ENCODE measurements at regions not wholly inside any gene's neighbourhood (a gene's known extent, or its start where the extent isn't known, plus 50 kb on each side); places are given as distances from the start of the nearest gene placed in this dataset.

GRCh38 chr3:162317046-162317445, 820.4 kb downstream of the OTOL1 start:
- H3K9me3 Mint-ChIP-seq, result peaks cover 4 to 17% (median 11%) of the 10 kb centered on the region in 7 donors
- Histone ChIP-seq H3K36me3 (replicated peaks in 1 of 2; ENCODE audit: control insufficient read depth in 1 of 2, insufficient read depth in 2 of 2, low read length in 2 of 2) (no peaks in the 10 kb centered on the region), H3K9ac (ENCODE audit: insufficient read depth, low read length, poor library complexity, severe bottlenecking) (no peak overlapping the region), H3K27me3 (ENCODE audit: control insufficient read depth in 2 of 2, insufficient read depth in 2 of 2, low read length in 2 of 2) (no peaks in the 10 kb centered on the region), H3K4me1 (ENCODE audit: control insufficient read depth in 1 of 2, insufficient read depth in 2 of 2, low read length in 2 of 2) (no peaks in the 10 kb centered on the region), H3K4me2 (replicated peaks; ENCODE audit: extremely low read depth, low read length, poor library complexity, severe bottlenecking) (no peak overlapping the region), H3K4me3 (replicated peaks in 1 of 3; ENCODE audit: low read depth in 2 of 3, low read length in 3 of 3) (no peak overlapping the region), H3K9me3 (replicated peaks in 1 of 2; ENCODE audit: control insufficient read depth in 1 of 2, insufficient read depth in 1 of 2, low read length in 2 of 2) (peaks cover 0 to 20% of the 10 kb centered on the region in 2 donors), H3K27ac (ENCODE audit: low read depth in 1 of 2, low read length in 2 of 2) (no peak overlapping the region), H2AFZ (ENCODE audit: insufficient read depth, low read depth, low read length, poor library complexity, severe bottlenecking) (no peak overlapping the region), H3K79me2 (ENCODE audit: insufficient read depth, low read length) (no peaks in the 10 kb centered on the region), H4K20me1 (ENCODE audit: insufficient read depth, low read length) (no peaks in the 10 kb centered on the region)
- 80% methylated on average over 1 of the region's 2 CpGs for WGBS (ENCODE audit: insufficient coverage)
- no peak overlapping the region for H3K27ac Mint-ChIP-seq
- intact Hi-C loops (cut with micrococcal nuclease), result no loop called here
- H3K4me1 Mint-ChIP-seq, result no peaks in the 10 kb centered on the region
- no peak overlapping the region for H3K4me3 Mint-ChIP-seq
- TF ChIP-seq CTCF (IDR thresholded peaks at IDR 0.05), result no peak
- H3K36me3 Mint-ChIP-seq, result no peaks in the 10 kb centered on the region
- no peak for DNase-seq
- H3K27me3 Mint-ChIP-seq (ENCODE audit: low read depth in 3 of 3), result peaks cover 0 to 4% (median 0%) of the 10 kb centered on the region in 3 donors

- H3K4me3 Mint-ChIP-seq, result no peak overlapping the region
- WGBS (ENCODE audit: insufficient coverage), result no CpG with 5 or more reads among the region's 1 CpG
- no peaks in the 10 kb centered on the region for H4K20me1 ChIP-seq (ENCODE audit: insufficient read depth, low read length)
Observed at GRCh38 chr3:162328649-162329048, 832.0 kb downstream of the OTOL1 start.

More at GRCh38 chr3:162328649-162329048, 832.0 kb downstream of the OTOL1 start:
- Mint-ChIP-seq H3K27ac (no peak overlapping the region), H3K27me3 (ENCODE audit: low read depth in 3 of 3) (no peaks in the 10 kb centered on the region), H3K4me1 (no peaks in the 10 kb centered on the region), H3K9me3 (peaks cover 0 to 17% (median 9%) of the 10 kb centered on the region in 7 donors), H3K36me3 (no peaks in the 10 kb centered on the region)
- H2AFZ ChIP-seq (ENCODE audit: insufficient read depth, low read depth, low read length, poor library complexity, severe bottlenecking), result no peak overlapping the region
- no peak for DNase-seq
- no peak overlapping the region for H3K4me2 ChIP-seq (replicated peaks; ENCODE audit: extremely low read depth, low read length, poor library complexity, severe bottlenecking)
- H3K9me3 ChIP-seq (replicated peaks in 1 of 2; ENCODE audit: control insufficient read depth in 1 of 2, insufficient read depth in 1 of 2, low read length in 2 of 2), result peaks cover 0 to 10% of the 10 kb centered on the region in 2 donors
- no peaks in the 10 kb centered on the region for H3K79me2 ChIP-seq (ENCODE audit: insufficient read depth, low read length)
- H3K4me3 ChIP-seq (replicated peaks in 1 of 3; ENCODE audit: low read depth in 2 of 3, low read length in 3 of 3), result no peak overlapping the region
- no peak overlapping the region for H3K9ac ChIP-seq (ENCODE audit: insufficient read depth, low read length, poor library complexity, severe bottlenecking)
- no peaks in the 10 kb centered on the region for H3K4me1 ChIP-seq (ENCODE audit: control insufficient read depth in 1 of 2, insufficient read depth in 2 of 2, low read length in 2 of 2)
- intact Hi-C loops (cut with micrococcal nuclease), result no loop called here
- H3K27me3 ChIP-seq (ENCODE audit: control insufficient read depth in 2 of 2, insufficient read depth in 2 of 2, low read length in 2 of 2), result no peaks in the 10 kb centered on the region
- H3K27ac ChIP-seq (ENCODE audit: low read depth in 1 of 2, low read length in 2 of 2), result no peak overlapping the region
- no peaks in the 10 kb centered on the region for H3K36me3 ChIP-seq (replicated peaks in 1 of 2; ENCODE audit: control insufficient read depth in 1 of 2, insufficient read depth in 2 of 2, low read length in 2 of 2)
- no peak for TF ChIP-seq CTCF (IDR thresholded peaks at IDR 0.05)

Data from CD14-positive monocyte (primary cell).